Thoracic aorta (tissue), 2 donors: ENCODE measurements at regions not wholly inside any gene's neighbourhood (a gene's known extent, or its start where the extent isn't known, plus 50 kb on each side); places are given as distances from the start of the nearest gene placed in this dataset.

Experiments
- ATAC-seq: fragments of 150-250 bp; one replicate; pipeline ENCODE4 v1.8.0; 2017; ENCODE audit warnings: low read depth; ENCODE audit not compliant: insufficient number of reproducible peaks, low FRiP score
- DNase-seq: peaks from one replicate; pipeline ENCODE4 v3.0.0-alpha.2; 2020; ENCODE audit warnings: low spot score
- H3K27ac ChIP-seq, 2 donors: fragments of 200-600 bp; sonication (generic); 1 replicate in 1 of 2; 2 replicates in 1 of 2; pipeline ENCODE4 v1.5.1; 2016; ENCODE audit warnings: mild to moderate bottlenecking in 2 of 2, moderate library complexity in 2 of 2
- H3K27me3 ChIP-seq: fragments of 200-600 bp; sonication (generic); replicated peaks from 2 replicates; pipeline ENCODE4 v1.6.0; 2016; ENCODE audit warnings: mild to moderate bottlenecking; ENCODE audit not compliant: insufficient read depth
- H3K36me3 ChIP-seq: fragments of 200-600 bp; sonication (generic); one replicate; pipeline ENCODE4 v1.5.1; 2016
- H3K4me1 ChIP-seq, 2 donors: fragments of 200-600 bp; sonication (generic); 1 replicate in 1 of 2; 2 replicates in 1 of 2; pipeline versions ENCODE4 v1.5.1 to v1.6.0; 2016; ENCODE audit warnings: low read depth in 2 of 2, mild to moderate bottlenecking in 1 of 2; ENCODE audit not compliant: control insufficient read depth in 1 of 2
- H3K4me3 ChIP-seq: fragments of 200-600 bp; sonication (generic); 2 replicates; pipeline ENCODE4 v1.5.1; 2016; ENCODE audit warnings: mild to moderate bottlenecking
- H3K9me3 ChIP-seq: fragments of 200-600 bp; sonication (generic); 2 replicates; pipeline ENCODE4 v1.5.1; 2016
- CTCF ChIP-seq: fragments of 200-600 bp; sonication (generic); IDR thresholded peaks from one replicate; pipeline ENCODE4 v1.5.1; 2019; ENCODE audit warnings: antibody characterized with exemption

GRCh38 chrX:45295259-45295986 is 94.7 kb upstream of the DIPK2B start:
- DNase-seq (no peak), ATAC-seq (no peak)
- H3K4me1 ChIP-seq: no peaks in the 10 kb centered on the region
- no peak overlapping the region for H3K27ac ChIP-seq
- H3K36me3 ChIP-seq: no peaks in the 10 kb centered on the region
- no peak overlapping the region for H3K4me3 ChIP-seq
- TF ChIP-seq CTCF: no peak
- H3K9me3 ChIP-seq: no peaks in the 10 kb centered on the region
- H3K27me3 ChIP-seq: no peaks in the 10 kb centered on the region

- Histone ChIP-seq H3K36me3 (no peaks in the 10 kb centered on the region), H3K27ac (no peak overlapping the region), H3K9me3 (no peaks in the 10 kb centered on the region), H3K4me3 (no peak overlapping the region), H3K27me3 (no peaks in the 10 kb centered on the region), H3K4me1 (no peaks in the 10 kb centered on the region)
- DNase-seq (no peak), ATAC-seq (no peak)
- no peak for TF ChIP-seq CTCF
These were observed 73.9 kb upstream of the DIPK2B start for GRCh38 chrX:45274576-45274975.

- H3K36me3 ChIP-seq: no peaks in the 10 kb centered on the region
- no peak for TF ChIP-seq CTCF
- H3K27me3 ChIP-seq: no peaks in the 10 kb centered on the region
- H3K9me3 ChIP-seq: no peaks in the 10 kb centered on the region
- H3K27ac ChIP-seq: no peak overlapping the region
- H3K4me1 ChIP-seq: peaks cover 0 to 4% of the 10 kb centered on the region in 2 donors
- ATAC-seq: no peak
- no peak overlapping the region for H3K4me3 ChIP-seq
- DNase-seq: no peak
These were observed 66.3 kb upstream of the DIPK2B start for GRCh38 chrX:45267007-45267406.

- H3K27ac ChIP-seq: no peak overlapping the region
- no peaks in the 10 kb centered on the region for H3K9me3 ChIP-seq
- H3K36me3 ChIP-seq: no peaks in the 10 kb centered on the region
- no peaks in the 10 kb centered on the region for H3K27me3 ChIP-seq
- ATAC-seq (no peak), DNase-seq (no peak)
- TF ChIP-seq CTCF: no peak
- H3K4me3 ChIP-seq: no peak overlapping the region
- peaks cover 0 to 4% of the 10 kb centered on the region in 2 donors for H3K4me1 ChIP-seq
These were observed 65.8 kb upstream of the DIPK2B start for GRCh38 chrX:45266456-45266855.

- Histone ChIP-seq H3K27ac (no peak overlapping the region), H3K36me3 (no peaks in the 10 kb centered on the region), H3K27me3 (no peaks in the 10 kb centered on the region), H3K9me3 (no peaks in the 10 kb centered on the region), H3K4me3 (no peak overlapping the region), H3K4me1 (peaks cover 0 to 4% of the 10 kb centered on the region in 2 donors)
- TF ChIP-seq CTCF: no peak
- ATAC-seq: no peak
- no peak for DNase-seq
These were observed 64.2 kb upstream of the DIPK2B start for GRCh38 chrX:45264865-45265264.
